Ascending aorta (tissue), 2 donors: ENCODE measurements at regions not wholly inside any gene's neighbourhood (a gene's known extent, or its start where the extent isn't known, plus 50 kb on each side); places are given as distances from the start of the nearest gene placed in this dataset.
"Not testable (repeated sequence)": the region's sequence is repeated elsewhere in the genome, so short reads cannot be mapped to it uniquely, and the experiment has no call there.

Experiments used
- DNase-seq, 2 donors: peaks; one replicate each; pipeline ENCODE4 v3.0.0-alpha.2; 2019; ENCODE audit warnings: low spot score in 2 of 2
- H3K27ac ChIP-seq, 2 donors: fragments of 200-600 bp; sonication (generic); one replicate each; pipeline ENCODE4 v1.5.1; 2016 to 2017; ENCODE audit warnings: mild to moderate bottlenecking in 1 of 2
- H3K27me3 ChIP-seq: fragments of 200-600 bp; sonication (generic); one replicate; pipeline ENCODE4 v1.5.1; 2017
- H3K36me3 ChIP-seq, 2 donors: fragments of 200-600 bp; sonication (generic); one replicate each; pipeline ENCODE4 v1.5.1; 2016
- H3K4me1 ChIP-seq, 2 donors: fragments of 200-600 bp; sonication (generic); one replicate each; pipeline ENCODE4 v1.5.1; 2016 to 2017; ENCODE audit warnings: mild to moderate bottlenecking in 1 of 2
- H3K4me3 ChIP-seq, 2 donors: fragments of 200-600 bp; sonication (generic); one replicate each; pipeline ENCODE4 v1.5.1; 2016 to 2017; ENCODE audit warnings: mild to moderate bottlenecking in 1 of 2
- H3K9me3 ChIP-seq, 2 donors: fragments of 200-600 bp; sonication (generic); one replicate each; pipeline ENCODE4 v1.5.1; 2016
- CTCF ChIP-seq, 3 experiments: fragments of 200-600 bp in 2 of 3; fragments of 450-650 bp in 1 of 3; sonication (generic) in 2 of 3; IDR thresholded peaks; one replicate each; pipeline ENCODE4 v1.5.1; 2016 to 2019; ENCODE audit warnings: antibody characterized with exemption in 3 of 3, mild to moderate bottlenecking in 1 of 3, moderate library complexity in 1 of 3
- intact Hi-C: fragments of 100-400 bp; cut with DNase I; formaldehyde crosslinking; loops from one replicate; pipeline ENCODE4 v1.15.1; 2023

DNA sequence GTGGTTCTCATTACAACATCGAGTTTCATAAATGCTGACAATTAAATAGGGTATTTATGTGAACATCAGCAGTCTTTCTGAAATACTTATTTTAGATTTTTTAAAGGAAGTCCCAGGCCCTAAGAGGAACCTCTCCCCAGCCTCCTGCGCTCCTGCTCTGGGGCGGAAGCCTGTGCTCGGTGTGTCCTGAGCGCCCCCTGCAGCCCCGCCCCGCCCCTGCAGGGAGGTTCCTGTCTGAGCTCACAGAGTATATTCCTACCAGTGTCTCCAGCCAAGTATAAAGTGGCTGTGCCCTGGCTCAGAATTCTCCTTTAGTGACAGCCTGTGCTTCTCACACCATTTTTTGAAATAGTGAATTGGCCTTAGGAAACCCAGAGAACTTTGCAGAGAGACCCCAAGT lies 567.9 kb downstream of the GOLGA6L6 start:
- Histone ChIP-seq H3K4me3 (no peak overlapping the region), H3K27me3 (no peaks in the 10 kb centered on the region), H3K27ac (no peak overlapping the region), H3K36me3 (no peaks in the 10 kb centered on the region), H3K9me3 (no peaks in the 10 kb centered on the region), H3K4me1 (no peaks in the 10 kb centered on the region)
- intact Hi-C loops: no loop called here
- TF ChIP-seq CTCF (IDR thresholded peaks at IDR 0.05): no peak
- no peak for DNase-seq

GRCh38 chr15:19972582-19972981 lies 569.0 kb downstream of the GOLGA6L6 start:
- H3K4me3 ChIP-seq, H3K27ac ChIP-seq, H3K4me1 ChIP-seq, DNase-seq, H3K27me3 ChIP-seq, intact Hi-C loops, H3K36me3 ChIP-seq, H3K9me3 ChIP-seq: not testable (repeated sequence)

DNA sequence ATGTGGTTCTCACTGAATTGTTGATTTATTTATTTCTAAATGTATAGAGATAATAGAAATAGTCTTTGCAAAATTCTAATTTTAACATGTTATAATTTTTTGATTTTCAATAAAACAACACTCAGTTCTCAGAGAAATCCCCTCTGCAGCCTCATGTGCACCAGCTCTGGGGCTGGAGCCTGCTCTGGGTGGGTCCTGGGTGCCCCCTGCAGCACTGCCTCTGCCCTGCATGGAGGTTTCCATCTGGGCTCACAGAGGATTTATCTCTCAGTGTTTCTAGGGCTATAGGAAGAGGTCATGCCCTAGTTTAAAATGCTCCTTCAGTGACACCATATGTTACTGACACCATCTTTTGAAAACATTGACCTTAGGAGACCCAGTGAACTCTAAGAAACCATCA lies 576.0 kb downstream of the GOLGA6L6 start:
- H3K27ac ChIP-seq, H3K9me3 ChIP-seq, H3K36me3 ChIP-seq, H3K4me3 ChIP-seq, H3K27me3 ChIP-seq, H3K4me1 ChIP-seq, intact Hi-C loops, DNase-seq: not testable (repeated sequence)

GRCh38 chr15:19964480-19964879 lies 577.1 kb downstream of the GOLGA6L6 start:
- H3K9me3 ChIP-seq, DNase-seq, H3K4me3 ChIP-seq, H3K36me3 ChIP-seq, H3K27ac ChIP-seq, H3K27me3 ChIP-seq, H3K4me1 ChIP-seq, intact Hi-C loops: not testable (repeated sequence)

GRCh38 chr15:19956124-19956796 lies 585.3 kb downstream of the GOLGA6L6 start:
- no peak for TF ChIP-seq CTCF (IDR thresholded peaks at IDR 0.05)
- intact Hi-C loops: no loop called here
- Histone ChIP-seq H3K9me3 (no peaks in the 10 kb centered on the region), H3K36me3 (no peaks in the 10 kb centered on the region), H3K27me3 (no peaks in the 10 kb centered on the region), H3K4me3 (no peak overlapping the region), H3K27ac (no peak overlapping the region), H3K4me1 (no peaks in the 10 kb centered on the region)
- DNase-seq: no peak

GRCh38 chr15:19944261-19944888 lies 597.2 kb downstream of the GOLGA6L6 start:
- DNase-seq: no peak
- Histone ChIP-seq H3K36me3 (no peaks in the 10 kb centered on the region), H3K9me3 (no peaks in the 10 kb centered on the region), H3K4me3 (no peak overlapping the region), H3K27me3 (no peaks in the 10 kb centered on the region), H3K27ac (no peak overlapping the region), H3K4me1 (no peaks in the 10 kb centered on the region)
- intact Hi-C loops: no loop called here
- no peak for TF ChIP-seq CTCF (IDR thresholded peaks at IDR 0.05)

DNA sequence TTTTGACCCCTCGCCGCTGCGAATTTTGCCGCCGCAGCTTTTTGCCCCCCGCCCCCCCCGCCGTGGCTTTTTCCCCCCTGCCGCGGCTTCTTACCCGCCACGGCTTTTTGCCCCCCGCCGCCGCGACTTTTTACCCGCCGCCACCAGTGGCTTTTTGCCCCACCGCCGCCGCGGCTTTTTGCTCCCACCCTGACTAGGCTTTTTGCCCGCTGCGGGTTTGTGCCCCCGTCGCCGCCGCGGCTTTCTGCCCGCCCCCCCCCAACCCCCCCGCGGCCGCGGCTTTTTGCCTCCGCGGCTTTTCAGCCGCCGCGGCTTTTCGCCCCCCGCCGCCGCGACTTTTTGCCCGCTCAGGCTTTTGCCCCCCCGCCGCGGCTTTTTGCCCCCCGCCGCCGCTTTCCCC lies 598.1 kb downstream of the GOLGA6L6 start:
- no peak for DNase-seq
- no peak overlapping the region for H3K4me3 ChIP-seq

DNA sequence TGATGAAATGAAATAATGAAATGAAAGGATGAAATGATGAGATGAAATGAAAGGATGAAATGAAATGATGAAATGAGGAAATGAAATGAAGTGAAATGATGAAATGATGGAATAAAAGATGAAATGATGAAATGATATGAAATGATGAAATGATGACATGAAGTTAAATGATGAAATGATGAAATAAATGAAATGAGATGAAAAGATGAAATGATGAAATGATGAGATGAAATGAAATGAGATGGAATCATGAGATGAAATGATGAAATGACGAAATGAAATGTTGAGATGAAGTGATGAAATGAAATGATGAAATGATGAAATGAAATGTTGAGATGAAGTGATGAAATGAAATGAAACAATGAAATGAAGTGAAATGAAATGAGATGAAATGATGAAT lies 638.3 kb downstream of the GOLGA6L6 start:
- H3K9me3 ChIP-seq, H3K27me3 ChIP-seq, H3K4me3 ChIP-seq, DNase-seq, H3K27ac ChIP-seq, H3K36me3 ChIP-seq, H3K4me1 ChIP-seq, intact Hi-C loops: not testable (repeated sequence)

More for the DNA sequence above, 598.1 kb downstream of the GOLGA6L6 start:
- Histone ChIP-seq H3K27me3 (no peaks in the 10 kb centered on the region), H3K9me3 (no peaks in the 10 kb centered on the region), H3K27ac (no peak overlapping the region), H3K4me1 (no peaks in the 10 kb centered on the region), H3K36me3 (no peaks in the 10 kb centered on the region)
- intact Hi-C loops: no loop called here
- TF ChIP-seq CTCF (IDR thresholded peaks at IDR 0.05): no peak

DNA sequence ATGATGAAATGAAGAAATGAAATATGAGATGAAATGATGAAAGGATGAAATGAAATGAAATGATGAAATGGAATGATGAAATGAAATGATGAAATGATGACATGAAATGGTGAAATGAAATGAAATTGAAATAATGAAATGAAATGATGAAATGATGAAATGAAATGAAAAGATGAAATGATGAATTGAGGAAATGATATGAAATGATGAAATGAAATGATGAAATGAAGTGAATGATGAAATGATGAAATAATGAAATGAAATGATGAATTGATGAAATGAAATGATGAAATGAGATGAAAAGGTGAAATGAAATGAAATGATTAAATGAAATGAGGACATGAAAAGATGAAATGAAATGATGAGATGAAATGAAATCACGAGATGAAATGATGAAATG lies 639.2 kb downstream of the GOLGA6L6 start:
- H3K9me3 ChIP-seq, H3K4me3 ChIP-seq, H3K27ac ChIP-seq, H3K36me3 ChIP-seq, H3K4me1 ChIP-seq, DNase-seq, H3K27me3 ChIP-seq, intact Hi-C loops: not testable (repeated sequence)

- H3K36me3 ChIP-seq, H3K4me1 ChIP-seq, H3K4me3 ChIP-seq, H3K27me3 ChIP-seq, intact Hi-C loops, H3K9me3 ChIP-seq, H3K27ac ChIP-seq, DNase-seq: not testable (repeated sequence)
These were observed 640.2 kb downstream of the GOLGA6L6 start for GRCh38 chr15:19901414-19901813.
